GM12878 (cell line): ENCODE measurements at regions not wholly inside any gene's neighbourhood (a gene's known extent, or its start where the extent isn't known, plus 50 kb on each side); places are given as distances from the start of the nearest gene placed in this dataset.

Experiments
- ATF2 ChIP-seq: IDR thresholded peaks from 2 replicates; pipeline ENCODE4 v1.6.1; 2012; ENCODE audit warnings: low read length, inconsistent platforms
- CTCF ChIP-seq, 3 experiments: IDR thresholded peaks in 2 of 3; conservative IDR thresholded peaks in 1 of 3; 2 replicates each; pipeline ENCODE4 v1.5.1; 2011; ENCODE audit warnings: low read depth in 3 of 3, low read length in 3 of 3, mild to moderate bottlenecking in 3 of 3, control low read depth in 2 of 3, moderate library complexity in 2 of 3, inconsistent platforms in 1 of 3, mixed read lengths in 1 of 3; ENCODE audit not compliant: control insufficient read depth in 2 of 3, insufficient read depth in 1 of 3; ENCODE audit errors: extremely low read depth in 1 of 3
- FOXM1 ChIP-seq: IDR thresholded peaks from 2 replicates; pipeline ENCODE4 v1.6.1; 2012; ENCODE audit warnings: low read depth, mild to moderate bottlenecking, inconsistent platforms, low read length, moderate library complexity
- GATAD2B ChIP-seq: fragments of 450-650 bp; conservative IDR thresholded peaks from 2 replicates; pipeline ENCODE4 v1.6.1; 2017; ENCODE audit warnings: low read depth, mild to moderate bottlenecking, moderate library complexity
- HCFC1 ChIP-seq: fragments of 150-350 bp; IDR thresholded peaks from 2 replicates; pipeline ENCODE4 v1.6.1; 2014; ENCODE audit warnings: low read length
- MXI1 ChIP-seq: fragments of 150-350 bp; IDR thresholded peaks from 2 replicates; pipeline ENCODE4 v1.6.1; 2011; ENCODE audit warnings: low read depth, mild to moderate bottlenecking, inconsistent platforms, low read length, improper control_type of control experiment
- NBN ChIP-seq: fragments of 450-650 bp; IDR thresholded peaks from 2 replicates; pipeline ENCODE4 v1.6.1; 2016
- NFYB ChIP-seq: IDR thresholded peaks from 2 replicates; pipeline ENCODE4 v1.6.1; 2011; ENCODE audit warnings: low read depth, mild to moderate bottlenecking, low read length, improper control_type of control experiment, moderate library complexity; ENCODE audit not compliant: insufficient read depth
- POLR2AphosphoS5 ChIP-seq: IDR thresholded peaks from 2 replicates; pipeline ENCODE4 v1.6.1; 2011; ENCODE audit warnings: mild to moderate bottlenecking, low read length, inconsistent platforms
- PRDM15 ChIP-seq: fragments of 450-650 bp; formaldehyde crosslinking; IDR thresholded peaks from 2 replicates; pipeline ENCODE4 v1.4.0; 2020; ENCODE audit warnings: mild to moderate bottlenecking, moderate library complexity
- RCOR1 ChIP-seq: conservative IDR thresholded peaks from 2 replicates; pipeline ENCODE4 v1.6.1; 2012; ENCODE audit warnings: low read depth, low read length, improper control_type of control experiment
- TAF1 ChIP-seq: IDR thresholded peaks from 2 replicates; pipeline ENCODE4 v1.6.1; 2011; ENCODE audit warnings: mild to moderate bottlenecking, low read depth, low read length, borderline replicate concordance
- TCF7 ChIP-seq: IDR thresholded peaks from 2 replicates; pipeline ENCODE4 v1.6.1; 2014; ENCODE audit warnings: antibody characterized with exemption, borderline replicate concordance
- ZNF24 ChIP-seq: fragments of 450-650 bp; IDR thresholded peaks from 2 replicates; pipeline ENCODE4 v1.6.1; 2017; ENCODE audit warnings: antibody characterized with exemption, mild to moderate bottlenecking

- TF ChIP-seq NFYB (no peak), RCOR1 (no peak), TCF7 (no peak), CTCF (IDR thresholded peaks at IDR 0.05 in 2 of 3, conservative IDR thresholded peaks at IDR 0.05 in 1 of 3; ENCODE audit: control insufficient read depth in 2 of 3, extremely low read depth in 1 of 3, insufficient read depth in 1 of 3, low read depth in 3 of 3, low read length in 3 of 3) (no peak), FOXM1 (no peak), HCFC1 (no peak), MXI1 (no peak), GATAD2B (no peak), PRDM15 (CRISPR knock-in tag) (no peak), POLR2AphosphoS5 (no peak), TAF1 (no peak), ATF2 (no peak), ZNF24 (no peak), NBN (no peak)
Observed at GRCh38 chr3:107265526-107265925, 111.7 kb upstream of the CCDC54 start.
